HEK293 (cell line): ENCODE measurements at regions not wholly inside any gene's neighbourhood (a gene's known extent, or its start where the extent isn't known, plus 50 kb on each side); places are given as distances from the start of the nearest gene placed in this dataset.

Experiments
- CTCF ChIA-PET: fragments of 350-600 bp; formaldehyde crosslinking; extraction: SDS; loops from one replicate; lab custom pipeline; 2021; ENCODE audit warnings: antibody characterized with exemption; lab: Yijun Ruan, JAX
- POLR2A ChIA-PET: fragments of 300-600 bp; formaldehyde crosslinking; extraction: SDS; loops from one replicate; lab custom pipeline; 2020; ENCODE audit warnings: antibody characterized with exemption, inconsistent platforms; lab: Yijun Ruan, JAX
- H3K27ac ChIP-seq: fragments of 200-500 bp; sonication (Bioruptor generic); 2 replicates; pipeline ENCODE4 v1.5.1; 2014; ENCODE audit warnings: low read depth, low read length, control low read depth, inconsistent platforms; ENCODE audit errors: extremely low read depth
- H3K36me3 ChIP-seq, 2 experiments: fragments of 200-500 bp in 1 of 2; sonication (Bioruptor generic) in 1 of 2; 1 replicate in 1 of 2; 2 replicates in 1 of 2; pipeline ENCODE4 v1.5.1; 2014 to 2017; ENCODE audit warnings: inconsistent platforms in 2 of 2, low read length in 2 of 2; ENCODE audit not compliant: control insufficient read depth in 2 of 2, insufficient read depth in 1 of 2
- H3K4me1 ChIP-seq: fragments of 200-500 bp; sonication (Bioruptor generic); 2 replicates; pipeline ENCODE4 v1.5.1; 2014; ENCODE audit warnings: mild to moderate bottlenecking, low read length, inconsistent platforms; ENCODE audit not compliant: control insufficient read depth, insufficient read depth
- H3K4me3 ChIP-seq: 2 replicates; pipeline ENCODE4 v1.5.1; 2011; ENCODE audit warnings: low read depth, mild to moderate bottlenecking, control low read depth, low read length, moderate library complexity
- H3K9me3 ChIP-seq: fragments of 200-500 bp; sonication (Bioruptor generic); 2 replicates; pipeline ENCODE4 v1.5.1; 2014; ENCODE audit warnings: low read depth, low read length, inconsistent platforms; ENCODE audit not compliant: control insufficient read depth, insufficient read depth
- ATF2 ChIP-seq: fragments of 450-650 bp; formaldehyde crosslinking; IDR thresholded peaks from 2 replicates; pipeline ENCODE4 v1.5.1; 2016; ENCODE audit warnings: missing biosample characterization, missing genetic modification characterization, low read depth
- GFI1B ChIP-seq: fragments of 450-650 bp; formaldehyde crosslinking; IDR thresholded peaks from 2 replicates; pipeline ENCODE4 v1.5.1; 2016; ENCODE audit warnings: missing biosample characterization, missing genetic modification characterization
- SP3 ChIP-seq: fragments of 450-650 bp; formaldehyde crosslinking; IDR thresholded peaks from 2 replicates; pipeline ENCODE4 v1.5.1; 2016; ENCODE audit warnings: missing biosample characterization, missing genetic modification characterization
- SP7 ChIP-seq: fragments of 450-650 bp; formaldehyde crosslinking; IDR thresholded peaks from 2 replicates; pipeline ENCODE4 v1.5.1; 2016; ENCODE audit warnings: missing biosample characterization, missing genetic modification characterization
- WT1 ChIP-seq: fragments of 450-650 bp; formaldehyde crosslinking; IDR thresholded peaks from 2 replicates; pipeline ENCODE4 v1.5.1; 2016; ENCODE audit warnings: missing biosample characterization, missing genetic modification characterization
- ZBTB10 ChIP-seq: fragments of 450-650 bp; formaldehyde crosslinking; IDR thresholded peaks from 2 replicates; pipeline ENCODE4 v1.5.1; 2016; ENCODE audit warnings: missing biosample characterization, missing genetic modification characterization
- ZBTB21 ChIP-seq: fragments of 450-650 bp; formaldehyde crosslinking; IDR thresholded peaks from 2 replicates; pipeline ENCODE4 v1.5.1; 2017; ENCODE audit warnings: missing biosample characterization, missing genetic modification characterization
- ZFP41 ChIP-seq: fragments of 450-650 bp; formaldehyde crosslinking; IDR thresholded peaks from 2 replicates; pipeline ENCODE4 v1.5.1; 2016; ENCODE audit warnings: missing biosample characterization, missing genetic modification characterization, borderline replicate concordance
- ZNF112 ChIP-seq: fragments of 450-650 bp; formaldehyde crosslinking; IDR thresholded peaks from 2 replicates; pipeline ENCODE4 v1.5.0; 2017; ENCODE audit warnings: missing biosample characterization, missing genetic modification characterization
- ZNF132 ChIP-seq: fragments of 450-650 bp; formaldehyde crosslinking; IDR thresholded peaks from 2 replicates; pipeline ENCODE4 v1.5.1; 2017; ENCODE audit warnings: missing biosample characterization, missing genetic modification characterization, borderline replicate concordance
- ZNF140 ChIP-seq: fragments of 450-650 bp; formaldehyde crosslinking; IDR thresholded peaks from 2 replicates; pipeline ENCODE4 v1.5.1; 2016; ENCODE audit warnings: missing biosample characterization, missing genetic modification characterization
- ZNF174 ChIP-seq: fragments of 450-650 bp; formaldehyde crosslinking; IDR thresholded peaks from 2 replicates; pipeline ENCODE4 v1.5.0; 2017; ENCODE audit warnings: missing biosample characterization, mild to moderate bottlenecking, missing genetic modification characterization
- ZNF175 ChIP-seq: fragments of 450-650 bp; formaldehyde crosslinking; IDR thresholded peaks from 2 replicates; pipeline ENCODE4 v1.5.1; 2016; ENCODE audit warnings: missing biosample characterization, missing genetic modification characterization
- ZNF18 ChIP-seq: fragments of 450-650 bp; formaldehyde crosslinking; IDR thresholded peaks from 2 replicates; pipeline ENCODE4 v1.5.1; 2016; ENCODE audit warnings: missing biosample characterization, missing genetic modification characterization
- ZNF202 ChIP-seq: fragments of 450-650 bp; formaldehyde crosslinking; IDR thresholded peaks from 2 replicates; pipeline ENCODE4 v1.5.1; 2016; ENCODE audit warnings: missing biosample characterization, missing genetic modification characterization, borderline replicate concordance
- ZNF248 ChIP-seq: fragments of 450-650 bp; formaldehyde crosslinking; IDR thresholded peaks from 2 replicates; pipeline ENCODE4 v1.5.1; 2017; ENCODE audit warnings: missing biosample characterization, missing genetic modification characterization
- ZNF394 ChIP-seq: fragments of 450-650 bp; formaldehyde crosslinking; IDR thresholded peaks from 2 replicates; pipeline ENCODE4 v1.5.1; 2016; ENCODE audit warnings: missing biosample characterization, missing genetic modification characterization, mild to moderate bottlenecking, moderate library complexity, borderline replicate concordance
- ZNF621 ChIP-seq: fragments of 450-650 bp; formaldehyde crosslinking; IDR thresholded peaks from 2 replicates; pipeline ENCODE4 v1.5.1; 2017; ENCODE audit warnings: missing biosample characterization, missing genetic modification characterization
- ZNF654 ChIP-seq: fragments of 450-650 bp; formaldehyde crosslinking; IDR thresholded peaks from 2 replicates; pipeline ENCODE4 v1.5.1; 2016; ENCODE audit warnings: low read depth, missing biosample characterization, missing genetic modification characterization
- ZNF660 ChIP-seq: fragments of 450-650 bp; IDR thresholded peaks from 2 replicates; pipeline ENCODE4 v1.5.1; 2018; ENCODE audit warnings: missing biosample characterization, mild to moderate bottlenecking, missing genetic modification characterization
- ZSCAN16 ChIP-seq: fragments of 450-650 bp; formaldehyde crosslinking; IDR thresholded peaks from 2 replicates; pipeline ENCODE4 v1.5.1; 2016; ENCODE audit warnings: missing biosample characterization, missing genetic modification characterization

GRCh38 chr13:36518707-36519106 lies 86.4 kb downstream of the CCNA1 start:
- Histone ChIP-seq H3K4me3 (no peak overlapping the region), H3K36me3 (no peaks in the 10 kb centered on the region), H3K4me1 (no peaks in the 10 kb centered on the region), H3K27ac (no peak overlapping the region), H3K9me3 (no peaks in the 10 kb centered on the region)
- TF ChIP-seq ZNF175 (tag by site-specific recombination) (no peak), SP7 (tag by site-specific recombination) (no peak), ATF2 (tag by site-specific recombination) (no peak), ZNF132 (tag by site-specific recombination) (no peak), ZNF660 (tag by site-specific recombination) (no peak), ZFP41 (tag by site-specific recombination) (no peak), ZNF174 (tag by site-specific recombination) (no peak), ZBTB10 (tag by site-specific recombination) (no peak), ZNF394 (tag by site-specific recombination) (no peak), ZNF202 (tag by site-specific recombination) (no peak), ZNF112 (tag by site-specific recombination) (no peak), ZNF621 (tag by site-specific recombination) (no peak), SP3 (no peak), WT1 (tag by site-specific recombination) (no peak), GFI1B (no peak), ZNF18 (tag by site-specific recombination) (no peak)
- ChIA-PET CTCF (no interaction called here), POLR2A (no interaction called here)

- H3K4me1 ChIP-seq: no peaks in the 10 kb centered on the region
- no peaks in the 10 kb centered on the region for H3K36me3 ChIP-seq
- H3K27ac ChIP-seq: no peak overlapping the region
- no peaks in the 10 kb centered on the region for H3K9me3 ChIP-seq
- TF ChIP-seq ZNF654 (tag by site-specific recombination): no peak
- TF ChIP-seq ZSCAN16 (tag by site-specific recombination): no peak
- no peak for TF ChIP-seq ZNF140 (tag by site-specific recombination)
- TF ChIP-seq ZNF248 (tag by site-specific recombination): no peak
- TF ChIP-seq ZBTB21 (tag by site-specific recombination): no peak
- H3K4me3 ChIP-seq: no peak overlapping the region
- POLR2A ChIA-PET: no interaction called here
- CTCF ChIA-PET: no interaction called here
Observed at GRCh38 chr13:36519432-36519831, 87.1 kb downstream of the CCNA1 start.
